Urinary bladder (tissue), 3 donors: ENCODE measurements at regions not wholly inside any gene's neighbourhood (a gene's known extent, or its start where the extent isn't known, plus 50 kb on each side); places are given as distances from the start of the nearest gene placed in this dataset.

Experiments
- DNase-seq: peaks from one replicate; pipeline ENCODE4 v3.0.0-alpha.2; 2015; ENCODE audit errors: extremely low spot score
- H3K27ac ChIP-seq: one replicate; pipeline ENCODE4 v1.5.1; 2013; ENCODE audit warnings: low read depth, mild to moderate bottlenecking, moderate library complexity
- H3K36me3 ChIP-seq: one replicate; pipeline ENCODE4 v1.6.1; 2013; ENCODE audit warnings: mild to moderate bottlenecking, moderate library complexity; ENCODE audit not compliant: insufficient read depth
- H3K4me1 ChIP-seq: one replicate; pipeline ENCODE4 v1.6.1; 2013; ENCODE audit warnings: mild to moderate bottlenecking, moderate library complexity; ENCODE audit not compliant: insufficient read depth
- H3K4me3 ChIP-seq: one replicate; pipeline ENCODE4 v1.5.1; 2013; ENCODE audit warnings: low read depth, low read length
- WGBS: extraction: QIAGEN DNeasy Blood & Tissue Kit; methylation state at CpG from one replicate; pipeline ENCODE4 v1.1.7; 2013; 5-methylcytosine and 5-hydroxymethylcytosine counted together
- donor health status: healthy with polysubstance abuse.
- donor health status: healthy.

DNA sequence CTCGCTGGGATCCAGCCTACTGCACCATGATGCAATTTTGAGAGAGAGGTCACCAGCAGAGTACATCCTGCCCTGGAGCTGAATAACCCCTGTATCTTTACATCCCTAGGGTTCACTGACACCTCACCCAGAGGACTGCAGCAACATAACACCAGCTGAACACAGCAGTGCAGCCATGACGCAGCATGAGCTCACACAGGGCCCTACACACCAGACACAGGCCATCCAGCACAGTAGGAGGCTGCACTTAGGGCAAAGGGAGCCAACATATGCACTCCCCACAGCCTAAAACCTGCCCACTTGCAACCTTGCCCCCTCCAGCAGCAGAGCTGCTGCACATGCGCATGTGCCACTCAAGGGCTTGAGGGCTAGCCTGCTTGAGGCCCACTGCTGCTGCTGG is 157.3 kb upstream of the SMARCA2 start:
- no peak overlapping the region for H3K4me3 ChIP-seq
- H3K36me3 ChIP-seq: no peaks in the 10 kb centered on the region
- 87% methylated on average over 3 of the region's 3 CpGs for WGBS
- no peak for DNase-seq
- no peak overlapping the region for H3K27ac ChIP-seq
- no peaks in the 10 kb centered on the region for H3K4me1 ChIP-seq

DNA sequence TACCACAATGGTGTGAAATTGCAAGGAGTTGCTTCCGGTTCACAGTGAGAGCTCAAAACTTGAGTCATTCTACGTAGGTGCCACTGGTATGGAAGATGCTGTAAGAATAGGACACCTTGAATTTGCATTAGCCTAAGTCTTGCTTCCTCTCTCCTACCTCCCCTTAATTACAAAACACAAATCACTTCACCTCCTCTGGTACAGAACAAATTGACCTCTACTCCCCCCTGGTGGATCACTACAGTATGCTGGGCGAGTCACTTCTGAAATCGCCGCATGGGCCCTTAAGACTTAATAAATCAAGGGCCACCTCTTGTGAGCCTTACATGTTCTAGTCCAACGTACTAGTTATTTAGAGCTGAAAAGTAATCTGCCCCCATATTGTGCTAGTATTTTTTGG is 145.3 kb upstream of the SMARCA2 start:
- WGBS: 45% methylated on average over 6 of the region's 6 CpGs

DNA sequence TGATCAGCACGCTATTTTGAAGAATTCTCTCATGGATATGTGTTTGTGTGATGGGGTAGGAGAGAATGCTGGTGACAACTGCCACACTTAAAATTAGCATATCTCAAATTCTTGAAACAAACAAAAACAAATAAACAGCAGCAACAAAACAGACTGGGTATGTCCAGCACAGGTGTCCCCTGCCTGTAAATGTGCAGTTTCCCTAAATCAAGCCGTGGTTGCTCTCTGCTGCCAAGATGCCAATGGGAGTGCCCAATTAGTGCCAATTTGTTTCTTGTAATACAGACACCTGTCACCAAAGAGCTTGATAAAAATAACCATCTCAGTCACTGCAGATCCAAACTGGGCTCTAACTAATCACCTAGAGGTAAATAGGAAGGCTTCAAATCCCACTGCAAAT is 144.2 kb upstream of the SMARCA2 start:
- WGBS: 78% methylated on average over 2 of the region's 2 CpGs
- no peak overlapping the region for H3K4me3 ChIP-seq
- H3K4me1 ChIP-seq: no peaks in the 10 kb centered on the region
- H3K36me3 ChIP-seq: no peaks in the 10 kb centered on the region
- no peak overlapping the region for H3K27ac ChIP-seq
- no peak for DNase-seq

More for the DNA sequence above, 145.3 kb upstream of the SMARCA2 start:
- Histone ChIP-seq H3K4me3 (no peak overlapping the region), H3K4me1 (no peaks in the 10 kb centered on the region), H3K27ac (no peak overlapping the region), H3K36me3 (no peaks in the 10 kb centered on the region)
- DNase-seq: no peak

GRCh38 chr9:1871626-1872419 is 143.3 kb upstream of the SMARCA2 start:
- H3K4me3 ChIP-seq: no peak overlapping the region
- 34% methylated on average over 8 of the region's 8 CpGs for WGBS
- no peaks in the 10 kb centered on the region for H3K36me3 ChIP-seq
- DNase-seq: no peak
- H3K27ac ChIP-seq: no peak overlapping the region
- H3K4me1 ChIP-seq: no peaks in the 10 kb centered on the region

DNA sequence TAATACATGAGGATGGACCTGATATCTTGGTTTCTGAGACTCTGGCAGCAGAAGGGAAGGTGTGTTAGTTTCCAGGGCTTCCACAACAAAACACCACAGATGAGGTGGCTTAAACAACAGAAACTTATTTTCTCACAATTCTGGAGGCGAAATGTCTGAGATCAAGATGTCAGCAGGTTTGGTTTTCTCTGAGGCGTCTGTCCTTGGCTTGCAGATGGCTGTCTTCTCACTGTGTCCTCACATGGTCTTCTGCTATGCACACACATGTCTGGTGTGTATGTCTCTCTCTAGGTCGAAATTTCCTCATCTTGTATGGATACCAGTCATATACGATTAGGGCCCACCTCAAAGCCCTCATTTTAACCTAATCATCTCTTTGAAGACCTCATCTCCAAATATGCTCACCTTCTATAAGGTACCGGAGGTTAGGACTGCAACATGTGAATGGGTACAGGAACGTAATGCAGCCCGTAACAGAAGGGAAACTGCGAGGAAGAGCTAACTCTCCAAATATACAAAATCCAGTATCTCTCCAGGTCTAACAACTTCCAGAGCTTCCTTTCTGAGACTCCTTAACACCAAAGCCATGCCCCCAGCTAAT is 139.8 kb upstream of the SMARCA2 start:
- no peaks in the 10 kb centered on the region for H3K4me1 ChIP-seq
- no peak for DNase-seq
- no peak overlapping the region for H3K27ac ChIP-seq
- H3K4me3 ChIP-seq: no peak overlapping the region
- H3K36me3 ChIP-seq: no peaks in the 10 kb centered on the region
- 85% methylated on average over 8 of the region's 8 CpGs for WGBS

GRCh38 chr9:1875921-1876448 is 139.2 kb upstream of the SMARCA2 start:
- no peaks in the 10 kb centered on the region for H3K36me3 ChIP-seq
- no peak for DNase-seq
- no peak overlapping the region for H3K4me3 ChIP-seq
- WGBS: 59% methylated on average over 5 of the region's 5 CpGs
- H3K4me1 ChIP-seq: no peaks in the 10 kb centered on the region
- no peak overlapping the region for H3K27ac ChIP-seq

GRCh38 chr9:1876891-1877496 is 138.2 kb upstream of the SMARCA2 start:
- Histone ChIP-seq H3K4me1 (no peaks in the 10 kb centered on the region), H3K27ac (no peak overlapping the region), H3K36me3 (no peaks in the 10 kb centered on the region), H3K4me3 (no peak overlapping the region)
- 91% methylated on average over 5 of the region's 5 CpGs for WGBS
- no peak for DNase-seq

- WGBS: 79% methylated on average over 4 of the region's 4 CpGs
- Histone ChIP-seq H3K27ac (no peak overlapping the region), H3K36me3 (no peaks in the 10 kb centered on the region), H3K4me3 (no peak overlapping the region), H3K4me1 (no peaks in the 10 kb centered on the region)
- DNase-seq: no peak
Observed at GRCh38 chr9:1877951-1878350, 137.2 kb upstream of the SMARCA2 start.

DNA sequence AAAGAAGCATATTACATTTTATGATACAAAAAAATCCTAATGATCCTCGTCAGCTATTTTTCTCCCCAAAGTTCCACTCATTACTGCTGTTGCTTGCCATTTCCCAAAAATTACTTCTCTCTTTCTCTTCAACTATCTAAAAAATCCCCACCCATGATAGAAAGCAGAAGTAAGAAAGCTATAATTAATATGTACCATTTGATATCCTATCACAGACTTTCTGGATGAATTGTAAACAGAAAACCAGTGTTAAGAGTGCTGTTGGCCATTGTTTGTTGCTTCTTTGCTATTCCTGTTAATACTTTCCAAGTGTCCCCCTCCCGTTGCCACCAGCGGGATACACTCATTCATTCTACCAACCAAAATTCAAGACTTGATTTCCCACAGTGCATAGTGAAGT is 136.3 kb upstream of the SMARCA2 start:
- no peaks in the 10 kb centered on the region for H3K36me3 ChIP-seq
- H3K4me3 ChIP-seq: no peak overlapping the region
- DNase-seq: no peak
- H3K4me1 ChIP-seq: no peaks in the 10 kb centered on the region
- 72% methylated on average over 3 of the region's 3 CpGs for WGBS
- H3K27ac ChIP-seq: no peak overlapping the region

DNA sequence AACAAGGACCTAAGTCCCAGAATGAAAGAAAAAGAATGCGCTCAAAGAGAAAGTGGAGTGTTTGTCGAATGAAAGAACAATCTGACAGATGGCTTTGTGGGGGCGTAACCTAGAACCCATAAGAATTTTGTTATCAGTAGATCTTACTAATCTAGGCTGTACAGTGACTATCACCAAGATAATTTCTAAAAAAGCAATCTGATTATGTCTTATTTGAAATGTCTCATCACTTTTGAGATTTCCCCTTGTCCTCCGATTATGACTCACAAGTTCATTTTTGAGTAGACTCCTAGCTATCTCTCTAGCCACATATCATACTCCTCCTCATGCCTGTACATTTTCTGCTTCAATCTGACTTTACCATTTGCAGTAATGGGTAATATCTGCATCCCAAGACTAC is 135.6 kb upstream of the SMARCA2 start:
- no peak overlapping the region for H3K4me3 ChIP-seq
- DNase-seq: no peak
- no peak overlapping the region for H3K27ac ChIP-seq
- H3K4me1 ChIP-seq: no peaks in the 10 kb centered on the region
- no peaks in the 10 kb centered on the region for H3K36me3 ChIP-seq
- 90% methylated on average over 4 of the region's 4 CpGs for WGBS

- DNase-seq: no peak
- no peak overlapping the region for H3K4me3 ChIP-seq
Observed at GRCh38 chr9:1880038-1880565, 135.0 kb upstream of the SMARCA2 start.

GRCh38 chr9:1881708-1882295 is 133.3 kb upstream of the SMARCA2 start:
- no peaks in the 10 kb centered on the region for H3K36me3 ChIP-seq
- H3K4me1 ChIP-seq: no peaks in the 10 kb centered on the region
- no peak overlapping the region for H3K4me3 ChIP-seq
- H3K27ac ChIP-seq: no peak overlapping the region
- WGBS: 57% methylated on average over 2 of the region's 2 CpGs
- DNase-seq: no peak

More at GRCh38 chr9:1880038-1880565, 135.0 kb upstream of the SMARCA2 start:
- H3K36me3 ChIP-seq: no peaks in the 10 kb centered on the region
- H3K27ac ChIP-seq: no peak overlapping the region
- 91% methylated on average over 4 of the region's 4 CpGs for WGBS
- no peaks in the 10 kb centered on the region for H3K4me1 ChIP-seq

GRCh38 chr9:1882711-1883403 is 132.3 kb upstream of the SMARCA2 start:
- 60% methylated on average over 4 of the region's 4 CpGs for WGBS
- no peak for DNase-seq
- H3K4me3 ChIP-seq: no peak overlapping the region
- no peak overlapping the region for H3K27ac ChIP-seq
- no peaks in the 10 kb centered on the region for H3K36me3 ChIP-seq
- no peaks in the 10 kb centered on the region for H3K4me1 ChIP-seq
